IMR-90 (cell line): ENCODE measurements at regions not wholly inside any gene's neighbourhood (a gene's known extent, or its start where the extent isn't known, plus 50 kb on each side); places are given as distances from the start of the nearest gene placed in this dataset.

Source experiments
- ATAC-seq: fragments of 200-7000 bp; cut with Tn5 transposase; 2 replicates; pipeline ENCODE4 v1.9.1; 2020; ENCODE audit warnings: low read depth, mild to moderate bottlenecking, moderate library complexity
- BruUV-seq: library from RNA; stranded (reverse); fragments of 400-500 nt; replicated peaks from 2 replicates; lab custom pipeline; 2021; lab: Mats Ljungman, UMichigan
- CTCF ChIA-PET: fragments of 300-600 bp; formaldehyde crosslinking; extraction: SDS; loops from one replicate; lab custom pipeline; 2021; ENCODE audit warnings: antibody characterized with exemption; lab: Yijun Ruan, JAX
- POLR2A ChIA-PET: fragments of 300-600 bp; sonication (Branson Sonifier 250); formaldehyde crosslinking; loops from one replicate; lab custom pipeline; 2022; ENCODE audit warnings: antibody characterized with exemption; ENCODE audit not compliant: unreplicated experiment; lab: Charles Lee
- DNase-seq: peaks from one replicate; pipeline ENCODE4 v3.0.0; 2013
- H2AFZ ChIP-seq: replicated peaks from 2 replicates; pipeline ENCODE3; 2013; ENCODE audit warnings: low read length, mild to moderate bottlenecking; ENCODE audit not compliant: poor library complexity
- H2AK5ac ChIP-seq: 2 replicates; pipeline ENCODE4 v1.6.1; 2013; ENCODE audit warnings: low read depth, low read length, inconsistent platforms
- H2AK9ac ChIP-seq: replicated peaks from 2 replicates; pipeline ENCODE3; 2013; ENCODE audit warnings: mild to moderate bottlenecking, low read depth, low read length, moderate library complexity; ENCODE audit not compliant: poor library complexity
- H2BK120ac ChIP-seq: 2 replicates; pipeline ENCODE4 v1.6.1; 2013; ENCODE audit warnings: low read depth, low read length, inconsistent platforms
- H2BK15ac ChIP-seq: 3 replicates; pipeline ENCODE4 v1.6.1; 2013; ENCODE audit warnings: low read depth, low read length, inconsistent platforms
- H2BK20ac ChIP-seq: 2 replicates; pipeline ENCODE4 v1.6.1; 2013; ENCODE audit warnings: low read depth, mild to moderate bottlenecking, inconsistent platforms, low read length, moderate library complexity
- H2BK5ac ChIP-seq: 2 replicates; pipeline ENCODE4 v1.6.1; 2013; ENCODE audit warnings: mild to moderate bottlenecking, low read depth, low read length, inconsistent platforms; ENCODE audit not compliant: poor library complexity, severe bottlenecking
- H3K14ac ChIP-seq: replicated peaks from 2 replicates; pipeline ENCODE4 v1.6.1; 2013; ENCODE audit warnings: low read depth, low read length, inconsistent platforms
- H3K18ac ChIP-seq: 2 replicates; pipeline ENCODE4 v1.6.1; 2013; ENCODE audit warnings: low read depth, low read length, control low read depth
- H3K23ac ChIP-seq: 2 replicates; pipeline ENCODE4 v1.6.1; 2013; ENCODE audit warnings: low read depth, low read length, inconsistent platforms
- H3K27ac ChIP-seq: 2 replicates; pipeline ENCODE4 v1.5.1; 2013; ENCODE audit warnings: mild to moderate bottlenecking, control low read depth, low read length; ENCODE audit not compliant: insufficient read depth
- H3K27me3 ChIP-seq: 2 replicates; pipeline ENCODE4 v1.6.1; 2013; ENCODE audit warnings: low read length; ENCODE audit not compliant: control insufficient read depth, insufficient read depth
- H3K36me3 ChIP-seq: 2 replicates; pipeline ENCODE4 v1.6.1; 2013; ENCODE audit warnings: low read length, mixed read lengths; ENCODE audit not compliant: control insufficient read depth, insufficient read depth
- H3K4ac ChIP-seq: 2 replicates; pipeline ENCODE4 v1.6.1; 2013; ENCODE audit warnings: low read depth, low read length, inconsistent platforms
- H3K4me1 ChIP-seq: 2 replicates; pipeline ENCODE4 v1.6.1; 2013; ENCODE audit warnings: low read length, mixed read lengths; ENCODE audit not compliant: control insufficient read depth, insufficient read depth
- H3K4me2 ChIP-seq: 2 replicates; pipeline ENCODE4 v1.6.1; 2013; ENCODE audit warnings: low read depth, mild to moderate bottlenecking, control low read depth, low read length, moderate library complexity
- H3K4me3 ChIP-seq: 2 replicates; pipeline ENCODE4 v1.5.1; 2013; ENCODE audit warnings: low read depth, mild to moderate bottlenecking, control low read depth, low read length, moderate library complexity; ENCODE audit not compliant: insufficient read depth
- H3K56ac ChIP-seq: 2 replicates; pipeline ENCODE4 v1.6.1; 2013; ENCODE audit warnings: low read length, inconsistent platforms; ENCODE audit not compliant: insufficient read depth; ENCODE audit errors: extremely low read depth
- H3K79me1 ChIP-seq, 2 experiments: 2 replicates each; pipeline ENCODE4 v1.6.1; 2013; ENCODE audit warnings: low read length in 2 of 2, inconsistent platforms in 1 of 2, low read depth in 1 of 2
- H3K9ac ChIP-seq: 2 replicates; pipeline ENCODE4 v1.6.1; 2013; ENCODE audit warnings: low read depth, low read length, control low read depth
- H3K9me1 ChIP-seq: 2 replicates; pipeline ENCODE4 v1.6.1; 2013; ENCODE audit warnings: low read length, inconsistent platforms; ENCODE audit not compliant: insufficient read depth
- H3K9me3 ChIP-seq: 2 replicates; pipeline ENCODE4 v1.6.1; 2013; ENCODE audit warnings: low read length; ENCODE audit not compliant: control insufficient read depth, insufficient read depth
- H4K20me1 ChIP-seq: 2 replicates; pipeline ENCODE4 v1.6.1; 2013; ENCODE audit warnings: low read length, inconsistent platforms; ENCODE audit not compliant: insufficient read depth
- H4K5ac ChIP-seq: 2 replicates; pipeline ENCODE4 v1.6.1; 2013; ENCODE audit warnings: mild to moderate bottlenecking, low read depth, low read length, control low read depth
- H4K8ac ChIP-seq, 2 experiments: 2 replicates each; pipeline ENCODE4 v1.6.1; 2013; ENCODE audit warnings: low read depth in 2 of 2, low read length in 2 of 2, control low read depth in 1 of 2, inconsistent platforms in 1 of 2
- H4K91ac ChIP-seq: 2 replicates; pipeline ENCODE4 v1.6.1; 2013; ENCODE audit warnings: low read depth, low read length, inconsistent platforms; ENCODE audit not compliant: insufficient read depth
- BHLHE40 ChIP-seq: fragments of 150-350 bp; IDR thresholded peaks from 2 replicates; pipeline ENCODE4 v1.6.1; 2016; ENCODE audit warnings: mild to moderate bottlenecking, low read depth, low read length
- CEBPB ChIP-seq: IDR thresholded peaks from 2 replicates; pipeline ENCODE4 v1.6.1; 2012; ENCODE audit warnings: low read depth, low read length, improper control_type of control experiment
- CHD1 ChIP-seq: IDR thresholded peaks from 2 replicates; pipeline ENCODE4 v1.6.1; 2012; ENCODE audit warnings: low read depth, low read length, improper control_type of control experiment
- FOS ChIP-seq: fragments of 150-350 bp; IDR thresholded peaks from 2 replicates; pipeline ENCODE4 v1.6.1; 2016; ENCODE audit warnings: low read depth, low read length
- MXI1 ChIP-seq: IDR thresholded peaks from 2 replicates; pipeline ENCODE4 v1.6.1; 2012; ENCODE audit warnings: low read depth, mild to moderate bottlenecking, low read length, moderate library complexity, borderline replicate concordance
- NFE2L2 ChIP-seq: fragments of 150-350 bp; IDR thresholded peaks from 2 replicates; pipeline ENCODE4 v1.6.1; 2016; ENCODE audit warnings: low read depth, mild to moderate bottlenecking, low read length
- RCOR1 ChIP-seq: IDR thresholded peaks from 2 replicates; pipeline ENCODE4 v1.6.1; 2012; ENCODE audit warnings: mild to moderate bottlenecking, low read length, improper control_type of control experiment; ENCODE audit not compliant: insufficient replicate concordance
- RFX5 ChIP-seq: IDR thresholded peaks from 2 replicates; pipeline ENCODE4 v1.8.0; 2012; ENCODE audit warnings: low read depth, mild to moderate bottlenecking, low read length, moderate library complexity
- SMC3 ChIP-seq: fragments of 150-350 bp; IDR thresholded peaks from 2 replicates; pipeline ENCODE4 v1.6.1; 2016; ENCODE audit warnings: low read depth, mild to moderate bottlenecking, antibody characterized with exemption, low read length, moderate library complexity
- USF2 ChIP-seq: fragments of 150-350 bp; IDR thresholded peaks from 2 replicates; pipeline ENCODE4 v1.6.1; 2017; ENCODE audit warnings: mild to moderate bottlenecking, antibody characterized with exemption, low read length, low read depth
- dilution Hi-C: fragments of 300-500 bp; cut with HindIII; formaldehyde crosslinking; loops from one replicate; pipeline ENCODE4 v1.14.3; 2018; ENCODE audit warnings: low sequenced_read_pairs; ENCODE audit not compliant: unreplicated experiment
- in situ Hi-C: fragments of 300-500 bp; cut with MboI; formaldehyde crosslinking; loops from 3 replicates; pipeline ENCODE4 v1.14.3; 2019; ENCODE audit warnings: low sequenced_read_pairs, inconsistent platforms, mixed read lengths
- intact Hi-C: fragments of 100-400 bp; cut with micrococcal nuclease; formaldehyde crosslinking; loops from 2 replicates; pipeline ENCODE4 v1.10.0; 2022

- dilution Hi-C loops (no loop called here), intact Hi-C loops (no loop called here), in situ Hi-C loops (loop anchor here (25.0 kb wide), 1 partner anchor 608 kb away; no protein-coding TSS in a partner anchor)
- H4K8ac ChIP-seq: no peak overlapping the region
- no peak for ATAC-seq
- H2BK5ac ChIP-seq: no peak overlapping the region
- no peak overlapping the region for H3K27ac ChIP-seq
- H3K79me1 ChIP-seq: no peaks in the 10 kb centered on the region
- CTCF ChIA-PET: no interaction called here
- no peak overlapping the region for H4K5ac ChIP-seq
- no peak overlapping the region; the same call in 2 of the 3 replicates for H2BK15ac ChIP-seq
- peak overlapping the region; percentile 10 for H2AK5ac ChIP-seq
- H2AFZ ChIP-seq: no peak overlapping the region
- TF ChIP-seq CHD1 (no peak), MXI1 (no peak), CEBPB (no peak), NFE2L2 (no peak), SMC3 (no peak), RFX5 (no peak), FOS (no peak), BHLHE40 (no peak), RCOR1 (no peak), USF2 (no peak)
- POLR2A ChIA-PET: no interaction called here
- no peaks in the 10 kb centered on the region for H3K27me3 ChIP-seq
- peak overlapping the region; percentile 28; the same call in 1 of the 2 replicates for H2BK20ac ChIP-seq
- no peak overlapping the region for H3K4me2 ChIP-seq
- no peak overlapping the region for H3K9ac ChIP-seq
- H3K18ac ChIP-seq: peak overlapping the region; percentile 56; the same call in 1 of the 2 replicates
- H3K23ac ChIP-seq: no peak overlapping the region
- H3K36me3 ChIP-seq: no peaks in the 10 kb centered on the region
- H3K56ac ChIP-seq: no peak overlapping the region
- no peak overlapping the region for H2AK9ac ChIP-seq
- H3K4me1 ChIP-seq: peaks cover 16% of the 10 kb centered on the region
- no peak overlapping the region; the same call in 1 of the 2 replicates for H3K14ac ChIP-seq
- no peak overlapping the region for H3K4me3 ChIP-seq
- H3K4ac ChIP-seq: peak overlapping the region; percentile 17
- no TSS peak for BruUV-seq
- no peaks in the 10 kb centered on the region for H4K20me1 ChIP-seq
- peaks cover 10% of the 10 kb centered on the region for H3K9me3 ChIP-seq
- H4K91ac ChIP-seq: no peak overlapping the region
- H2BK120ac ChIP-seq: peak overlapping the region; percentile 68; the same call in 1 of the 2 replicates
- no peak for DNase-seq
- peaks cover 3% of the 10 kb centered on the region for H3K9me1 ChIP-seq
Measured at GRCh38 chr15:39320355-39320754, 260.5 kb upstream of the THBS1 start.
